ENCODE measurements at regions not wholly inside any gene's neighbourhood (a gene's known extent, or its start where the extent isn't known, plus 50 kb on each side); places are given as distances from the start of the nearest gene placed in this dataset.

- Histone ChIP-seq H3K79me2 (ENCODE audit: control insufficient read depth, insufficient read depth, low read length) (no peaks in the 10 kb centered on the region), H3K36me3 (ENCODE audit: control insufficient read depth, insufficient read depth, low read length) (no peaks in the 10 kb centered on the region), H2AFZ (ENCODE audit: low read depth, low read length) (no peak overlapping the region), H3K4me2 (ENCODE audit: insufficient read depth, low read length) (no peak overlapping the region), H3K4me1 (replicated peaks in 1 of 2; ENCODE audit: control insufficient read depth in 2 of 2, insufficient read depth in 2 of 2, low read length in 2 of 2) (no peaks in the 10 kb centered on the region), H3K27me3 (ENCODE audit: control insufficient read depth in 2 of 2, insufficient read depth in 2 of 2, low read length in 2 of 2) (no peaks in the 10 kb centered on the region), H3K9me1 (ENCODE audit: control insufficient read depth, insufficient read depth, low read length) (no peaks in the 10 kb centered on the region), H3K27ac (ENCODE audit: extremely low read depth, low read depth, low read length) (no peak overlapping the region), H3K4me3 (no peak overlapping the region), H3K9ac (ENCODE audit: insufficient read depth in 1 of 2, low read depth in 2 of 2, low read length in 2 of 2) (no peak overlapping the region), H4K20me1 (replicated peaks; ENCODE audit: control insufficient read depth, insufficient read depth, low read length) (no peaks in the 10 kb centered on the region), H3K9me3 (replicated peaks; ENCODE audit: control insufficient read depth, insufficient read depth, low read depth, low read length) (no peaks in the 10 kb centered on the region)
- no peak for ATAC-seq
- WGBS (ENCODE audit: insufficient coverage, low coverage, missing lambda C conversion rate): 1% methylated on average over 4 of the region's 4 CpGs
- CTCF ChIA-PET (ENCODE audit: low intra/inter-chr PET ratio): no interaction called here
- POLR2A ChIA-PET: no interaction called here
- no TSS peak for BruUV-seq (replicated peaks)
- no peak for FAIRE-seq
- in situ Hi-C loops (cut with MboI) (no loop called here), intact Hi-C loops (cut with micrococcal nuclease) (no loop called here)
- DNase-seq (ENCODE audit: extremely low read depth in 1 of 4, low spot score in 3 of 4): no peak
- TF ChIP-seq TFE3 (CRISPR knock-in tag; IDR thresholded peaks at IDR 0.05) (peak; percentile 83), CLOCK (CRISPR knock-in tag; IDR thresholded peaks at IDR 0.05; ENCODE audit: borderline replicate concordance) (no peak), RAD51 (IDR thresholded peaks at IDR 0.05; ENCODE audit: borderline replicate concordance, low read depth) (peak; percentile 32; the same call in 1 of the 2 replicates)
These were observed 200.0 kb upstream of the ARHGAP24 start for GRCh38 chr4:85274955-85275354.

Measured in K562 (cell line).